ENCODE measurements at regions not wholly inside any gene's neighbourhood (a gene's known extent, or its start where the extent isn't known, plus 50 kb on each side); places are given as distances from the start of the nearest gene placed in this dataset.

- WGBS, 2 experiments (ENCODE audit: extremely low coverage in 1 of 2, insufficient coverage in 1 of 2, insufficient read length in 1 of 2, insufficient replicate concordance in 2 of 2, low coverage in 1 of 2, low lambda C conversion rate in 2 of 2, missing lambda C conversion rate in 1 of 2), result 87% methylated on average over 3 of the region's 3 CpGs; no CpG with 5 or more reads in 1 of the 2 experiments
- H4K8ac ChIP-seq (ENCODE audit: extremely low read depth, insufficient read depth, low read length), result no peak overlapping the region
- no peak overlapping the region for H2BK120ac ChIP-seq (replicated peaks; ENCODE audit: low read depth, low read length)
- H3K9me3 ChIP-seq (ENCODE audit: insufficient read depth in 2 of 2, low read depth in 1 of 2, low read length in 1 of 2), result peaks cover 0 to under 1% of the 10 kb centered on the region in 2 experiments; a peak in 1 of 4 replicates
- H2BK12ac ChIP-seq (ENCODE audit: low read depth, low read length), result no peak overlapping the region
- ChIA-PET POLR2A (ENCODE audit: partially characterized antibody) (interaction anchor here (0.6 kb wide), 1 partner anchor 14 kb away, joined by 4 read pairs; no protein-coding TSS in a partner anchor), CTCF (ENCODE audit: partially characterized antibody) (interaction anchor here (1.0 to 4.9 kb wide), 7 partner anchors 9 to 467 kb away, joined by 3 to 61 read pairs (median 10); no protein-coding TSS in a partner anchor)
- no peak overlapping the region for H2BK5ac ChIP-seq (ENCODE audit: low read depth, low read length)
- no peaks in the 10 kb centered on the region for H3K79me1 ChIP-seq (ENCODE audit: low read depth, low read length)
- H3K36me3 ChIP-seq (ENCODE audit: control insufficient read depth in 2 of 4, insufficient read depth in 4 of 4, low read length in 3 of 4), result no peaks in the 10 kb centered on the region
- H3K4me1 ChIP-seq (replicated peaks in 1 of 4; ENCODE audit: control insufficient read depth in 3 of 4, insufficient read depth in 4 of 4, low read length in 3 of 4), result no peaks in the 10 kb centered on the region
- no peak overlapping the region for H3K27ac ChIP-seq (ENCODE audit: low read depth, low read length)
- H3K56ac ChIP-seq (replicated peaks; ENCODE audit: insufficient read length, low read depth, low read length), result no peak overlapping the region
- no peaks in the 10 kb centered on the region for H3K23me2 ChIP-seq (ENCODE audit: low read depth, low read length)
- H2AK5ac ChIP-seq (ENCODE audit: low read depth, low read length), result no peak overlapping the region
- DNase-seq (ENCODE audit: low read depth in 1 of 2, low spot score in 2 of 2), result no peak
- H4K91ac ChIP-seq (replicated peaks; ENCODE audit: insufficient read length, low read length), result no peak overlapping the region
- no peaks in the 10 kb centered on the region for H3K27me3 ChIP-seq (replicated peaks in 1 of 4; ENCODE audit: control insufficient read depth in 3 of 4, extremely low read depth in 1 of 4, insufficient read depth in 3 of 4, low read length in 3 of 4)
- no peak overlapping the region for H3K18ac ChIP-seq (ENCODE audit: extremely low read depth, low read length)
- H3K4me3 ChIP-seq (ENCODE audit: extremely low read depth in 1 of 4, insufficient read depth in 2 of 4, low read depth in 3 of 4, low read length in 4 of 4), result no peak overlapping the region
- H3K9ac ChIP-seq (replicated peaks in 1 of 4; ENCODE audit: extremely low read depth in 1 of 4, low read depth in 3 of 4, low read length in 3 of 4), result no peak overlapping the region
- no peak overlapping the region for H4K5ac ChIP-seq (ENCODE audit: insufficient read length, low read depth, low read length)
- H4K20me1 ChIP-seq (replicated peaks in 1 of 2; ENCODE audit: control insufficient read depth in 1 of 2, insufficient read depth in 2 of 2, low read length in 2 of 2), result no peaks in the 10 kb centered on the region
- no peak overlapping the region for H2BK20ac ChIP-seq (ENCODE audit: low read length)
- H2AFZ ChIP-seq (ENCODE audit: low read length), result no peak overlapping the region
- no peak overlapping the region for H3K4me2 ChIP-seq (ENCODE audit: insufficient read depth in 1 of 2, low read depth in 2 of 2, low read length in 2 of 2)
- H3K14ac ChIP-seq (ENCODE audit: insufficient read length), result no peak overlapping the region
- no peaks in the 10 kb centered on the region for H3K79me2 ChIP-seq (ENCODE audit: control insufficient read depth in 1 of 2, insufficient read depth in 2 of 2, low read length in 2 of 2)
- no peak overlapping the region for H3K23ac ChIP-seq (ENCODE audit: insufficient read length)
- no peak overlapping the region for H2BK15ac ChIP-seq (ENCODE audit: low read length)
- no peak for FAIRE-seq
- H3K4ac ChIP-seq (replicated peaks; ENCODE audit: insufficient read length, low read depth, low read length), result no peak overlapping the region
- no peak for TF ChIP-seq ZNF274 (IDR thresholded peaks at IDR 0.05; ENCODE audit: borderline replicate concordance, extremely low read depth, low read length)
- no peak for TF ChIP-seq PHF8 (conservative IDR thresholded peaks at IDR 0.05; ENCODE audit: low read depth, low read length)
- no peak for TF ChIP-seq CHD1 (IDR thresholded peaks at IDR 0.05; ENCODE audit: low read depth, low read length)
- TF ChIP-seq SP1 (IDR thresholded peaks at IDR 0.05; ENCODE audit: low read depth, low read length), result no peak
- no peak for TF ChIP-seq EZH2 (IDR thresholded peaks at IDR 0.05; ENCODE audit: low read depth, low read length, severe bottlenecking)
- TF ChIP-seq YY1 (IDR thresholded peaks at IDR 0.05; ENCODE audit: low read depth, low read length), result no peak
- TF ChIP-seq USF2 (IDR thresholded peaks at IDR 0.05; ENCODE audit: low read length), result no peak
- TF ChIP-seq SAP30 (IDR thresholded peaks at IDR 0.05; ENCODE audit: insufficient read depth, insufficient replicate concordance, low read length), result no peak
- no peak for TF ChIP-seq RFX5 (IDR thresholded peaks at IDR 0.05; ENCODE audit: borderline replicate concordance, low read depth, low read length)
- no peak for TF ChIP-seq BACH1 (IDR thresholded peaks at IDR 0.05; ENCODE audit: low read length)
- TF ChIP-seq SIX5 (IDR thresholded peaks at IDR 0.05; ENCODE audit: low read depth, low read length), result no peak
Observed at GRCh38 chr12:107598906-107599305, 86.7 kb upstream of the PWP1 start.

Data from H1 (cell line).